ENCODE measurements at regions not wholly inside any gene's neighbourhood (a gene's known extent, or its start where the extent isn't known, plus 50 kb on each side); places are given as distances from the start of the nearest gene placed in this dataset.

- no peak for TF ChIP-seq CTCF (IDR thresholded peaks at IDR 0.05; ENCODE audit: insufficient read depth, low read depth, low read length)
- no peak for TF ChIP-seq EZH2 (IDR thresholded peaks at IDR 0.05; ENCODE audit: insufficient read depth, low read length)
Observed at GRCh38 chr11:70028147-70028855, 49.8 kb upstream of the ANO1 start.
